ENCODE measurements at regions not wholly inside any gene's neighbourhood (a gene's known extent, or its start where the extent isn't known, plus 50 kb on each side); places are given as distances from the start of the nearest gene placed in this dataset.

- no peak for DNase-seq (ENCODE audit: low read depth, low spot score)
These were observed 167.9 kb upstream of the TAB2 start for GRCh38 chr6:149149653-149150052.

GRCh38 chr6:149150301-149150700 is 167.2 kb upstream of the TAB2 start:
- DNase-seq (ENCODE audit: low read depth, low spot score) = no peak

GRCh38 chr6:149150801-149151398 is 166.6 kb upstream of the TAB2 start:
- DNase-seq (ENCODE audit: low read depth, low spot score) = no peak

GRCh38 chr6:149152521-149152920 is 165.0 kb upstream of the TAB2 start:
- no peak for DNase-seq (ENCODE audit: low read depth, low spot score)

- DNase-seq (ENCODE audit: low read depth, low spot score) = no peak
These were observed 164.4 kb upstream of the TAB2 start for GRCh38 chr6:149153100-149153499.

GRCh38 chr6:149153693-149154092 is 163.8 kb upstream of the TAB2 start:
- DNase-seq (ENCODE audit: low read depth, low spot score) = no peak

GRCh38 chr6:149154261-149154821 is 163.2 kb upstream of the TAB2 start:
- DNase-seq (ENCODE audit: low read depth, low spot score) = no peak

- DNase-seq (ENCODE audit: low read depth, low spot score) = no peak
These were observed 160.4 kb upstream of the TAB2 start for GRCh38 chr6:149157126-149157525.

- DNase-seq (ENCODE audit: low read depth, low spot score) = no peak
These were observed 159.4 kb upstream of the TAB2 start for GRCh38 chr6:149158076-149158475.

- DNase-seq (ENCODE audit: low read depth, low spot score) = no peak
These were observed 156.6 kb upstream of the TAB2 start for GRCh38 chr6:149160943-149161342.

- no peak for DNase-seq (ENCODE audit: low read depth, low spot score)
These were observed 154.6 kb upstream of the TAB2 start for GRCh38 chr6:149162924-149163323.

- no peak for DNase-seq (ENCODE audit: low read depth, low spot score)
These were observed 153.2 kb upstream of the TAB2 start for GRCh38 chr6:149164199-149164750.

- no peak for DNase-seq (ENCODE audit: low read depth, low spot score)
These were observed 151.2 kb upstream of the TAB2 start for GRCh38 chr6:149166336-149166735.

- DNase-seq (ENCODE audit: low read depth, low spot score) = no peak
These were observed 150.8 kb upstream of the TAB2 start for GRCh38 chr6:149166747-149167146.

- no peak for DNase-seq (ENCODE audit: low read depth, low spot score)
These were observed 148.5 kb upstream of the TAB2 start for GRCh38 chr6:149168968-149169367.

GRCh38 chr6:149169761-149170511 is 147.6 kb upstream of the TAB2 start:
- DNase-seq (ENCODE audit: low read depth, low spot score) = no peak

- DNase-seq (ENCODE audit: low read depth, low spot score) = no peak
These were observed 146.7 kb upstream of the TAB2 start for GRCh38 chr6:149170564-149171452.

- DNase-seq (ENCODE audit: low read depth, low spot score) = no peak
These were observed 144.3 kb upstream of the TAB2 start for GRCh38 chr6:149173222-149173621.

GRCh38 chr6:149174962-149175361 is 142.6 kb upstream of the TAB2 start:
- DNase-seq (ENCODE audit: low read depth, low spot score) = no peak

GRCh38 chr6:149176971-149177667 is 140.4 kb upstream of the TAB2 start:
- DNase-seq (ENCODE audit: low read depth, low spot score) = no peak

GRCh38 chr6:149179431-149179830 is 138.1 kb upstream of the TAB2 start:
- no peak for DNase-seq (ENCODE audit: low read depth, low spot score)
